ENCODE measurements at regions not wholly inside any gene's neighbourhood (a gene's known extent, or its start where the extent isn't known, plus 50 kb on each side); places are given as distances from the start of the nearest gene placed in this dataset.

- ATAC-seq (ENCODE audit: low read depth in 2 of 2) (no peak), DNase-seq (no peak)
- Mint-ChIP-seq H3K4me1 (no peaks in the 10 kb centered on the region), H3K27ac (no peak overlapping the region), H3K9me3 (peaks cover 0 to 2% (median 0%) of the 10 kb centered on the region in 7 donors), H3K36me3 (no peaks in the 10 kb centered on the region), H3K4me3 (no peak overlapping the region), H3K27me3 (no peaks in the 10 kb centered on the region)
Measured at GRCh38 chr15:62711691-62712454, 330.7 kb upstream of the TPM1 start.

DNA sequence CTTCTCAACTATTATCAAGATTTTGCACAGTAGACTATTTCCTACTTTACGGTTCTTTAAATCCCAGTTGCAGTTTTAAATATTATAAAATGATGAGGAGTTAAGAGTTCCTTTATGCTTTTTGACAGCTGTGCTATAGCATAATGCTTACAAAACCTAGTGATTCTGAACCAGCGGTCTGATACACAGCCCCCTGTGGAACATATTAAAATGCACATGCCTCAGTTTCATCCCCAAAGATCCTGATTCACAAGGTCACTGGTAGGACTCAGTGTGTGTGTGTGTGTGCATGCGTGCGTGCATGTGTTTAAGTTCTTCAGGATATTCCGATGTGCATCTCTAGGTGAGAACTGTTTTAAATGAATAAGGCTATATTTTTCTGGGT is 330.1 kb upstream of the TPM1 start:
- ATAC-seq (ENCODE audit: low read depth in 2 of 2) (no peak), DNase-seq (no peak)
- Mint-ChIP-seq H3K27ac (no peak overlapping the region), H3K4me1 (no peaks in the 10 kb centered on the region), H3K36me3 (no peaks in the 10 kb centered on the region), H3K9me3 (peaks cover 0 to 2% (median 0%) of the 10 kb centered on the region in 7 donors), H3K27me3 (no peaks in the 10 kb centered on the region), H3K4me3 (no peak overlapping the region)

- Mint-ChIP-seq H3K9me3 (no peaks in the 10 kb centered on the region), H3K4me3 (no peak overlapping the region), H3K36me3 (no peaks in the 10 kb centered on the region), H3K27ac (no peak overlapping the region), H3K4me1 (no peaks in the 10 kb centered on the region), H3K27me3 (no peaks in the 10 kb centered on the region)
- no peak for ATAC-seq (ENCODE audit: low read depth in 2 of 2)
- no peak for DNase-seq
Measured at GRCh38 chr15:62715946-62716345, 326.6 kb upstream of the TPM1 start.

GRCh38 chr15:62717496-62717895 is 325.1 kb upstream of the TPM1 start:
- H3K4me1 Mint-ChIP-seq = no peaks in the 10 kb centered on the region

GRCh38 chr15:62719316-62719715 is 323.2 kb upstream of the TPM1 start:
- Mint-ChIP-seq H3K27me3 (no peaks in the 10 kb centered on the region), H3K9me3 (peaks cover 0 to 2% (median 0%) of the 10 kb centered on the region in 7 donors), H3K27ac (no peak overlapping the region), H3K36me3 (no peaks in the 10 kb centered on the region), H3K4me1 (no peaks in the 10 kb centered on the region), H3K4me3 (no peak overlapping the region)
- no peak for ATAC-seq (ENCODE audit: low read depth in 2 of 2)
- no peak for DNase-seq

More at GRCh38 chr15:62717496-62717895, 325.1 kb upstream of the TPM1 start:
- DNase-seq (no peak), ATAC-seq (ENCODE audit: low read depth in 2 of 2) (no peak)
- H3K9me3 Mint-ChIP-seq = peaks cover 0 to 2% (median 0%) of the 10 kb centered on the region in 7 donors
- no peak overlapping the region for H3K4me3 Mint-ChIP-seq
- H3K27me3 Mint-ChIP-seq = no peaks in the 10 kb centered on the region
- no peaks in the 10 kb centered on the region for H3K36me3 Mint-ChIP-seq
- H3K27ac Mint-ChIP-seq = no peak overlapping the region

DNA sequence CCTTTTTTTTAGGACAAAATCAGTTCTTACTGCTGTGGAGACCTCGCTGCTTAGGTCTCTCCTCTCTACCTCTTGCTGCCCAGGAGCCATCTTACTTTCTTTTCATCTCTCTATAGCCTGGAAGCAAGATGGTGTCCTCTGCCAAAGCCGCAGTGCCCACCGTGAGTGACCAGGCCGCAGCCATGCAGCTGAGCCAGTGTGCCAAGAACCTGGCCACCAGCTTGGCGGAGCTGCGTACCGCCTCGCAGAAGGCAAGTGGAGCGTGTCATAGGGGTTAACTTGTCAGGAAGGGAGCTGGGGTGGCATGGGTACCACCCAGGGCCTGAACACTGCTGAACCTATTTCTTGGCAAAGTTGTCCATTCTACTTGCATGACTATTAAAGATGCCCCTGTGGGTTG is 320.3 kb upstream of the TPM1 start:
- Mint-ChIP-seq H3K27ac (no peak overlapping the region), H3K36me3 (no peaks in the 10 kb centered on the region), H3K4me1 (no peaks in the 10 kb centered on the region), H3K4me3 (no peak overlapping the region), H3K27me3 (no peaks in the 10 kb centered on the region), H3K9me3 (peaks cover 0 to 2% (median 0%) of the 10 kb centered on the region in 7 donors)
- no peak for DNase-seq
- no peak for ATAC-seq (ENCODE audit: low read depth in 2 of 2)

DNA sequence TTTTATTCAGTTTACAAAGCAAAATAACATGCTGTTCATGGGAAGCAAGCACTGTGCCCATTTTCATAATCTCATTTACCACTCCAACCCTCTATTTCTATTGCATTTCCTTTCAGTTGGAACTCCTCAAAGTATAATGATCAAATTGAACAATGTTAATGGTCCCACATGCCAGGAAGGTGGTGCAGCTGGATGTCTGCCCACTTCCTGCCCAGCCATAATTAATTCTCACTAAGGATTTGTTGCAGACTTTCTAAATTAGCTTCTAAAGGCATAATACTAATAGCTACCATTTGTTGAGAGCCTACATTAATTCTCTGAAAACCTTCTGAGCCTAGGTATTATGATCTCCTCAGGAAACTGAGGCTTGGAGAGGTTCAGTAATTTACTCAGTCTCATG is 316.1 kb upstream of the TPM1 start:
- Mint-ChIP-seq H3K27me3 (peaks cover 0 to 11% (median 6%) of the 10 kb centered on the region in 3 donors), H3K9me3 (peaks cover 0 to 8% (median 3%) of the 10 kb centered on the region in 7 donors), H3K4me1 (no peaks in the 10 kb centered on the region), H3K36me3 (peaks cover 0 to 9% of the 10 kb centered on the region in 2 donors), H3K4me3 (no peak overlapping the region), H3K27ac (no peak overlapping the region)
- ATAC-seq (ENCODE audit: low read depth in 2 of 2) (no peak), DNase-seq (no peak)

DNA sequence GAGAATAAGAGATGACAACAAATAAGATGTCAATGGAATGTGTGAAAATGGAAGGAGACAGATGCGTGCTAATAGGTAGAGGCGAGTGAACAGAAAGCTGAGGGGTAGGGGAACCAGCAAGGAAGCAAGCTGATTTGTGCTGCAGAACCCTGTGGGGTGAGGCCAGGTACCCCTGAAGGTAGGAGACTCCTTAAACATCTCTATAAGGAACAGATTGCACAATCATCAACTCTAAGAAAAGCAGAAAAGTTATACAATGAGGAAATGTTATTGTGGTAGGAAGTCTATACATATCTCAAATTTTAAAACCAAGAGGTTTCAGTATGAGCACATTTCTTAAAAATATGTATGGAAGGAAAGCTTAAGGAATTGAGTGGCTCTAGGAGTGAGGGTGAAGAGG is 315.0 kb upstream of the TPM1 start:
- H3K4me3 Mint-ChIP-seq = no peak overlapping the region
- H3K27me3 Mint-ChIP-seq = peaks cover 6 to 18% (median 8%) of the 10 kb centered on the region in 3 donors
- ATAC-seq (ENCODE audit: low read depth in 2 of 2) = no peak
- DNase-seq = no peak
- no peaks in the 10 kb centered on the region for H3K4me1 Mint-ChIP-seq
- no peak overlapping the region for H3K27ac Mint-ChIP-seq
- peaks cover 0 to 8% (median 3%) of the 10 kb centered on the region in 7 donors for H3K9me3 Mint-ChIP-seq
- peaks cover 0 to 9% of the 10 kb centered on the region in 2 donors for H3K36me3 Mint-ChIP-seq

DNA sequence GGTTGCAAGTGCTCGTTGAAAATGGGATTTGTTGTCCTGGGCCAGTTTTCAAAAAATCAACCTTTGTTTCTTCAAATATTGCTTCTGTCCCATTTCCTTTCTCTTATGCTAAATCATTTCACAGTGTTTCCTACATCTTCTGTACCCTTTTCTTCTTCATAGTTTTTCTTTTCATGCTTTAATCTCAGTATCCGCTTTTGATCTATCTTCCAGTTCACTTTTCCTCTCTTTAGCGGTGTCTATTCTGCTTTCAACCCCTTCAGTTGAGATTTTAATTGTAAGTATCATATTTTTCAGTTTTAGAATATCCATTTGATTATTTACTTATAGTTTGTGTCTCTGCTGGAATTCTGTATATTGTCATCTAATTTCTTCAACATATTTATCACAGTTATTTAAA is 311.7 kb upstream of the TPM1 start:
- no peak for ATAC-seq (ENCODE audit: low read depth in 2 of 2)
- peaks cover 0 to 9% of the 10 kb centered on the region in 2 donors for H3K36me3 Mint-ChIP-seq
- peaks cover 7 to 26% (median 15%) of the 10 kb centered on the region in 3 donors for H3K27me3 Mint-ChIP-seq
- no peaks in the 10 kb centered on the region for H3K4me1 Mint-ChIP-seq
- DNase-seq = no peak
- no peak overlapping the region for H3K4me3 Mint-ChIP-seq
- peaks cover 0 to 8% (median 4%) of the 10 kb centered on the region in 7 donors for H3K9me3 Mint-ChIP-seq
- no peak overlapping the region for H3K27ac Mint-ChIP-seq

GRCh38 chr15:62732078-62732477 is 310.5 kb upstream of the TPM1 start:
- peaks cover 12 to 26% (median 15%) of the 10 kb centered on the region in 3 donors for H3K27me3 Mint-ChIP-seq
- no peak overlapping the region for H3K27ac Mint-ChIP-seq
- peaks cover 0 to 8% (median 4%) of the 10 kb centered on the region in 7 donors for H3K9me3 Mint-ChIP-seq
- no peaks in the 10 kb centered on the region for H3K4me1 Mint-ChIP-seq
- no peak overlapping the region for H3K4me3 Mint-ChIP-seq
- no peak for DNase-seq
- no peak for ATAC-seq (ENCODE audit: low read depth in 2 of 2)
- H3K36me3 Mint-ChIP-seq = peaks cover 0 to 9% of the 10 kb centered on the region in 2 donors

GRCh38 chr15:62734706-62735105 is 307.8 kb upstream of the TPM1 start:
- Mint-ChIP-seq H3K36me3 (peaks cover 0 to 9% of the 10 kb centered on the region in 2 donors), H3K9me3 (peaks cover 0 to 8% (median 4%) of the 10 kb centered on the region in 7 donors), H3K27ac (no peak overlapping the region), H3K4me1 (no peaks in the 10 kb centered on the region), H3K4me3 (no peak overlapping the region), H3K27me3 (peaks cover 12 to 26% (median 15%) of the 10 kb centered on the region in 3 donors)
- no peak for DNase-seq
- ATAC-seq (ENCODE audit: low read depth in 2 of 2) = no peak

- Mint-ChIP-seq H3K27ac (no peak overlapping the region), H3K9me3 (peaks cover 0 to 6% (median 0%) of the 10 kb centered on the region in 7 donors), H3K4me3 (no peak overlapping the region), H3K4me1 (no peaks in the 10 kb centered on the region), H3K27me3 (peaks cover 9 to 15% (median 12%) of the 10 kb centered on the region in 3 donors), H3K36me3 (no peaks in the 10 kb centered on the region)
- no peak for ATAC-seq (ENCODE audit: low read depth in 2 of 2)
- DNase-seq = no peak
Measured at GRCh38 chr15:62736756-62737155, 305.8 kb upstream of the TPM1 start.

GRCh38 chr15:62737551-62737950 is 305.0 kb upstream of the TPM1 start:
- peaks cover 5 to 7% (median 7%) of the 10 kb centered on the region in 3 donors for H3K27me3 Mint-ChIP-seq
- H3K4me3 Mint-ChIP-seq = no peak overlapping the region
- H3K27ac Mint-ChIP-seq = no peak overlapping the region
- DNase-seq (no peak), ATAC-seq (ENCODE audit: low read depth in 2 of 2) (no peak)
- H3K9me3 Mint-ChIP-seq = peaks cover 0 to 6% (median 0%) of the 10 kb centered on the region in 7 donors
- peaks cover 0 to 5% (median 5%) of the 10 kb centered on the region in 3 donors for H3K4me1 Mint-ChIP-seq
- no peaks in the 10 kb centered on the region for H3K36me3 Mint-ChIP-seq

DNA sequence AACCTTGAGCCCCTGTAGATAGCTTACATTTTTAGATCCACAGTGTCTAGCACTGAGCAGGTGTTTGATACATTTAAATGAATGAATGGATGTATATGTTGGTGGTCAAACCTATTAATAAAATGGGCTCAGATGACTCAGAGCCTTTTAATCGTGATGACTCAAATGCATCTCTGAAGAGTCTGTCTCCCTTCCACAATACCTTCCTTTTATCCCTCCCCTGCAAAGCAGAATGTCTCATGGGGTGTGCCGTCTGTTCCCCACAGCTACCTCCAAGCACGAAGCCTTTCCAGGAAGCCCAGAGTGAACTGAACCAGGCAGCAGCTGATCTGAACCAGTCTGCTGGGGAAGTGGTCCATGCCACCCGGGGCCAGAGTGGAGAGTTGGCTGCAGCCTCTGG is 303.5 kb upstream of the TPM1 start:
- DNase-seq (no peak), ATAC-seq (ENCODE audit: low read depth in 2 of 2) (no peak)
- Mint-ChIP-seq H3K9me3 (peaks cover 0 to 6% (median 0%) of the 10 kb centered on the region in 7 donors), H3K4me3 (no peak overlapping the region), H3K27ac (no peak overlapping the region), H3K27me3 (peaks cover 0 to 4% (median 0%) of the 10 kb centered on the region in 3 donors), H3K36me3 (no peaks in the 10 kb centered on the region), H3K4me1 (peaks cover 0 to 6% (median 5%) of the 10 kb centered on the region in 3 donors)

Measured in naive B cell (primary cell).